OCI-LY7 (cell line): ENCODE measurements at regions not wholly inside any gene's neighbourhood (a gene's known extent, or its start where the extent isn't known, plus 50 kb on each side); places are given as distances from the start of the nearest gene placed in this dataset.

Source experiments
- BruUV-seq: library from RNA; stranded (reverse); fragments of 400-500 nt; replicated peaks from 2 replicates; lab custom pipeline; 2021; lab: Mats Ljungman, UMichigan
- CTCF ChIA-PET: fragments of 300-600 bp; sonication (Branson Sonifier 250); formaldehyde crosslinking; loops from one replicate; lab custom pipeline; 2022; ENCODE audit warnings: antibody characterized with exemption; ENCODE audit not compliant: unreplicated experiment; lab: Charles Lee
- POLR2A ChIA-PET: fragments of 300-600 bp; sonication (Branson Sonifier 250); formaldehyde crosslinking; loops from one replicate; lab custom pipeline; 2022; ENCODE audit warnings: antibody characterized with exemption; lab: Charles Lee
- DNase-seq: peaks from one replicate; pipeline ENCODE4 v3.0.0-alpha.2; 2015; ENCODE audit warnings: low spot score
- H2AFZ ChIP-seq: fragments of 200-600 bp; sonication (generic), shearing (Covaris generic); 2 replicates; pipeline ENCODE4 v1.6.1; 2014; ENCODE audit warnings: mild to moderate bottlenecking, antibody characterized with exemption, low read length, moderate library complexity
- H3K27ac ChIP-seq: fragments of 200-600 bp; sonication (generic); 2 replicates; pipeline ENCODE4 v1.5.1; 2014; ENCODE audit warnings: mixed run types, low read depth, mild to moderate bottlenecking, moderate library complexity, low read length, inconsistent platforms; ENCODE audit not compliant: poor library complexity, severe bottlenecking
- H3K36me3 ChIP-seq: fragments of 200-600 bp; sonication (generic); 2 replicates; pipeline ENCODE4 v1.6.1; 2014; ENCODE audit warnings: mild to moderate bottlenecking, antibody characterized with exemption, low read length, moderate library complexity, mixed read lengths; ENCODE audit not compliant: insufficient read depth
- H3K4me1 ChIP-seq: fragments of 200-600 bp; sonication (generic); 2 replicates; pipeline ENCODE4 v1.5.1; 2014; ENCODE audit warnings: mild to moderate bottlenecking, low read length; ENCODE audit not compliant: insufficient read depth, poor library complexity, severe bottlenecking
- H3K4me2 ChIP-seq: fragments of 200-600 bp; sonication (generic); 2 replicates; pipeline ENCODE4 v1.6.1; 2014; ENCODE audit warnings: mild to moderate bottlenecking, low read length
- H3K4me3 ChIP-seq: fragments of 200-600 bp; sonication (generic); 2 replicates; pipeline ENCODE4 v1.5.1; 2014; ENCODE audit warnings: mild to moderate bottlenecking, low read depth, low read length; ENCODE audit not compliant: poor library complexity, severe bottlenecking
- H3K79me2 ChIP-seq: fragments of 200-600 bp; sonication (generic); 2 replicates; pipeline ENCODE4 v1.6.1; 2016; ENCODE audit warnings: low read depth, mild to moderate bottlenecking, low read length, moderate library complexity, mixed read lengths; ENCODE audit not compliant: insufficient read depth
- H3K9me2 ChIP-seq: fragments of 200-600 bp; sonication (generic); 2 replicates; pipeline ENCODE4 v1.6.1; 2016; ENCODE audit warnings: mild to moderate bottlenecking, low read length, mixed read lengths; ENCODE audit not compliant: insufficient read depth
- H3K9me3 ChIP-seq: fragments of 200-600 bp; sonication (generic); 2 replicates; pipeline ENCODE4 v1.6.1; 2014; ENCODE audit warnings: mild to moderate bottlenecking, mixed run types, low read length, mixed read lengths
- H4K20me1 ChIP-seq: fragments of 200-600 bp; sonication (generic); 2 replicates; pipeline ENCODE4 v1.6.1; 2014; ENCODE audit warnings: mild to moderate bottlenecking, antibody characterized with exemption, low read length, moderate library complexity, mixed read lengths; ENCODE audit not compliant: insufficient read depth
- EZH2phosphoT487 ChIP-seq: fragments of 200-600 bp; sonication (generic); IDR thresholded peaks from 2 replicates; pipeline ENCODE4 v1.6.1; 2018; ENCODE audit warnings: low read depth, borderline replicate concordance, mild to moderate bottlenecking, mixed run types, antibody characterized with exemption, low read length, moderate library complexity, mixed read lengths
- intact Hi-C: fragments of 100-400 bp; cut with micrococcal nuclease; formaldehyde crosslinking; loops from one replicate; pipeline ENCODE4 v1.10.0; 2022; ENCODE audit not compliant: unreplicated experiment
- TF ChIP-seq, protein P1 (sequence below): fragments of 200-600 bp; sonication (generic); conservative IDR thresholded peaks from 2 replicates; pipeline ENCODE4 v1.5.1; 2014; ENCODE audit warnings: mild to moderate bottlenecking, antibody characterized with exemption, low read length, moderate library complexity, mixed read lengths

DNA sequence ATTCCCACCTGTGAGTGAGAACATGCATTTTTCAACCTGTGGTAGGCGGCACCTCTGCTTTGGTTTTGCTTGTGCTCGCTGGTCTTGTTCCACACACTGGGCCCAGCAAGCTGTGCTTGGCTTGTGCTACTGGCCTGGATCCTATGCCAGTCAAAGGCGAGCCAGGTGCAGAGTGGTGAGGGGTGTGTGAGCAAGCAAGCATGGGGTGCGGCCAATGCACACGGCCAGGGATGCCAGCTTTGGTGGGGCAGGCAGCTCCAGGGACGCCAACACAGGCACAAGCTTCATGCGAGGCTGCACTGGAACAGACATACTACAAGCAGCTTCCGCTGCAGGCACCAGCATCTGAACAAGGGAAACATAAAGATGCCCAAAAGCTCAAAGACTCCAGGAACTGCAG is 654.9 kb upstream of the EYS start:
- H3K4me1 ChIP-seq, result no peaks in the 10 kb centered on the region
- H3K79me2 ChIP-seq, result no peaks in the 10 kb centered on the region
- no peak overlapping the region for H3K4me3 ChIP-seq
- DNase-seq, result no peak
- intact Hi-C loops, result no loop called here
- POLR2A ChIA-PET, result no interaction called here
- H2AFZ ChIP-seq, result no peak overlapping the region
- CTCF ChIA-PET, result no interaction called here
- H3K9me2 ChIP-seq, result no peaks in the 10 kb centered on the region
- H3K9me3 ChIP-seq, result no peaks in the 10 kb centered on the region
- no peaks in the 10 kb centered on the region for H4K20me1 ChIP-seq
- H3K4me2 ChIP-seq, result no peak overlapping the region
- H3K36me3 ChIP-seq, result no peaks in the 10 kb centered on the region
- no peak for TF ChIP-seq EZH2phosphoT487
- TF ChIP-seq, protein P1, sequence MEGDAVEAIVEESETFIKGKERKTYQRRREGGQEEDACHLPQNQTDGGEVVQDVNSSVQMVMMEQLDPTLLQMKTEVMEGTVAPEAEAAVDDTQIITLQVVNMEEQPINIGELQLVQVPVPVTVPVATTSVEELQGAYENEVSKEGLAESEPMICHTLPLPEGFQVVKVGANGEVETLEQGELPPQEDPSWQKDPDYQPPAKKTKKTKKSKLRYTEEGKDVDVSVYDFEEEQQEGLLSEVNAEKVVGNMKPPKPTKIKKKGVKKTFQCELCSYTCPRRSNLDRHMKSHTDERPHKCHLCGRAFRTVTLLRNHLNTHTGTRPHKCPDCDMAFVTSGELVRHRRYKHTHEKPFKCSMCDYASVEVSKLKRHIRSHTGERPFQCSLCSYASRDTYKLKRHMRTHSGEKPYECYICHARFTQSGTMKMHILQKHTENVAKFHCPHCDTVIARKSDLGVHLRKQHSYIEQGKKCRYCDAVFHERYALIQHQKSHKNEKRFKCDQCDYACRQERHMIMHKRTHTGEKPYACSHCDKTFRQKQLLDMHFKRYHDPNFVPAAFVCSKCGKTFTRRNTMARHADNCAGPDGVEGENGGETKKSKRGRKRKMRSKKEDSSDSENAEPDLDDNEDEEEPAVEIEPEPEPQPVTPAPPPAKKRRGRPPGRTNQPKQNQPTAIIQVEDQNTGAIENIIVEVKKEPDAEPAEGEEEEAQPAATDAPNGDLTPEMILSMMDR, result no peak
- no TSS peak for BruUV-seq
- H3K27ac ChIP-seq, result no peak overlapping the region

DNA sequence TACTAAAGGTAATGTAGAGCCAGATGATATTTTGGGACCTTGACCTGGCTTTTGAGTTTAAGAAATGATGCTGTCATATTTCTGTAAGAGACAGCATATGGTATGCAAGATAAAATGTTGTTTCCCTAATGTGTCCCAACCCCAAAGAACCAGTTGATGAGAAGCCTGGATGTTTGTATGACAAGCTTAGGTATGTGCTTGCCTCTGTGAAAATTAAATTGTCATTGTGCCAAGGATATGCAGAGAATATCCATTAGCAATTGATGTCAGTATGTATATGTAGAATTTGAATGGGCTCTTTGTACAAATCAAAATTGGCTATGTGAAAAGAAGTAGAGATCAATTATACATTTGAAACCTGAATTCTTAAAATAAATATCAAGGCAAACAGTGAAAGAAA is 650.8 kb upstream of the EYS start:
- Histone ChIP-seq H3K9me2 (no peaks in the 10 kb centered on the region), H2AFZ (no peak overlapping the region), H3K27ac (no peak overlapping the region), H3K36me3 (no peaks in the 10 kb centered on the region), H3K4me1 (no peaks in the 10 kb centered on the region), H4K20me1 (no peaks in the 10 kb centered on the region), H3K79me2 (no peaks in the 10 kb centered on the region), H3K4me2 (no peak overlapping the region), H3K9me3 (no peaks in the 10 kb centered on the region), H3K4me3 (no peak overlapping the region)
- DNase-seq, result no peak
- CTCF ChIA-PET, result no interaction called here
- POLR2A ChIA-PET, result no interaction called here
- no TSS peak for BruUV-seq
- TF ChIP-seq EZH2phosphoT487, result no peak
- TF ChIP-seq, protein P1, result no peak
- intact Hi-C loops, result no loop called here

DNA sequence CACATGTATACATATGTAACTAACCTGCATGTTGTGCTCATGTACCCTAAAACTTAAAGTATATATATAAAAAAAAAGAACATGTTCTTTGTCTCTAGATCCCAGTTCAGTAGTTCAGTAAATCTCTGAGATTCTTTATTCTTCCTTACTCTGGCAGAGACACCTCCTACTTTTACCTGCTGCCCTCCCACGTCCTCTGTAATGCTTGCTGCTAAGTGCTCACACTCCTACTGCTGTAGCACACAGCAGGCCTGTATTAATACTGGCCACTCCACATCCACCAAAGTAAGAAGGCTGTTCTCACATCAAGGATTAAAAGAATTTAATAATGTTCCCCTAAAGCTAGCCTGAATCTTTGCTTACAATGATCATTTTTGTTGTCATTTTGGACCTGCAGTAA is 648.4 kb upstream of the EYS start:
- Histone ChIP-seq H3K4me1 (no peaks in the 10 kb centered on the region), H3K9me3 (no peaks in the 10 kb centered on the region), H3K9me2 (no peaks in the 10 kb centered on the region), H3K79me2 (no peaks in the 10 kb centered on the region), H3K27ac (no peak overlapping the region), H3K4me3 (no peak overlapping the region), H3K4me2 (no peak overlapping the region), H4K20me1 (no peaks in the 10 kb centered on the region), H2AFZ (no peak overlapping the region), H3K36me3 (no peaks in the 10 kb centered on the region)
- no peak for TF ChIP-seq EZH2phosphoT487
- TF ChIP-seq, protein P1, result no peak
- no TSS peak for BruUV-seq
- DNase-seq, result no peak
- ChIA-PET CTCF (no interaction called here), POLR2A (no interaction called here)
- intact Hi-C loops, result no loop called here
